HG03521 (cell line): ENCODE measurements at regions not wholly inside any gene's neighbourhood (a gene's known extent, or its start where the extent isn't known, plus 50 kb on each side); places are given as distances from the start of the nearest gene placed in this dataset.

Source experiments
- ATAC-seq: cut with Tn5 transposase; IDR thresholded peaks from one replicate; pipeline ENCODE4 v1.9.1; 2021; ENCODE audit warnings: mild to moderate bottlenecking, moderate library complexity; ENCODE audit not compliant: unreplicated experiment

DNA sequence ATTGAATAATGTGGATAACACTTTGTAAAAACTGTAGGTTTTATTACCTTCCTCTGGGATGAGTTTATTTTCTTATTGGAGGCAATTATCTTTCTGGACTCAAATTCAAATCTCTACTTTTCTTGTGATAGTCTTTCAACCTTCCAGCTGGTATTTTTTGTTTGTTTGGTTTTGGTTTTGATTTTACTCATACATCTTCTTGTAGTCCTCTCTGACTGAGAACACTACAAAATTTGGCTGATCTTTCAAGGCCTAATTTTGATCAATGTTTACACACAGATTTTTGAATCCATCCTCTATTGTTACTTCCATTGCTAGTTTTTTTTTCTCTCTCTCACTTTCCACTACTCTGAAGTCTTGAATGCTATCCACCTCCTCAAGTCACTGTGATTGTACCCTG lies 303.8 kb upstream of the NECTIN3 start:
- ATAC-seq: no peak

DNA sequence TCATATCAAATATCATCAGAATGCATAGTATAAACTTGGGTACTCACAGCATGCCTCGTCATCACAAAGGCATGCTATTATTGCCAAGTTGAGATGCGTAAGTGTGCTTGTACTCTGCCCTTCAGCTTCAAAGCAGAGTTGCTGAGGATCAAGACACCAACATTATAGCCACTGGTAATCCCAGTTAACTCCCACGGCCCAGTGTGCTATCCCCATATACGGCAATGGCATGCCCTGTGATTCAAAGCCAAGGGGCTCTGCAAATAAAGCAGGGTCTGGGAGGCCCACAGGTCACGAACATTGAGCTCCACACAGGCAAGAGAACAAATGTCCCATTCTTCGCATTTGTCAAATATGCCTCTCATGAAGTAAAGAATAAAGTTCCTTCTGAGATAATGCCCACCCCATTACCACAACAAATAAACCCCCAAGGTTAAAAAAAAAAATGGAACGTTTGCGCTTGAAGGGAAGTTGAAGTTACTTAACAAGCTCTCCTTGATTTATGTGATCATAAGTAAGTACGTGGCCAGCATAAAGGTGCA lies 298.1 kb upstream of the NECTIN3 start:
- ATAC-seq: no peak

DNA sequence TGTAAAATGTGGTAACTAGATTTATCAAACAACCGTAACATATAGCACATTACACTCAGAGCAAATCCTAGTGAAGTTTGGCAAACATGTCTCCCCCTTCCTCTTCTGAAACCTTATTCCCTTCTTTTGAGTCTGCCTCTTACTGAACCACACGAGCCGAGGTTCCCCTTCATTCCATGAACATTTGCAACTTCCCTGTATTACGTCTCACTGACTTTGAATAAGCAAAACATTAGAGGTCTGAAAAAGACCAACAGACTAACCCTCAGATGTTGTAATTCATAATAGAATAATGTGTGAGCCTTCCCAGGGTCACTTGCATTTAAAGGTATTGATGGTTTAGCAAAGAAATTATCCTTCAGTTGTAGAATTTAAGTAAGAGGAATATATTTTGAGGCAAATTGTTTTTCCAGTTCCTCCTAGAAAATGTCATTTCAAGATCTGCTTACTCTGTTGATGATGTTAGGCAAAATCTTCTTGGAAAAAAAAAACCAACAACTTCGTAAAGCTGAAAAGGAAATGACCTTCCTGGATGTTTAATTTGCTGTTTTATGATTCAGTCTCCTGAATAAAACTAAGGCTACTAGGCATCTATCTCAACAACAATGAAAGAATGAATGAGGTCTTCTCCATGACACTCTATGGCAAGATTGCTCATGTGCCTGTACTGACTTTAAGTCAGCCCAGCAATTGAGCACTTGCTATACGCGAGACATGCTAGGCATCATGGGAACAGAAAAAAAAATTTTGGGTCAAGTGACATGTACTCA lies 296.9 kb upstream of the NECTIN3 start:
- no peak for ATAC-seq

DNA sequence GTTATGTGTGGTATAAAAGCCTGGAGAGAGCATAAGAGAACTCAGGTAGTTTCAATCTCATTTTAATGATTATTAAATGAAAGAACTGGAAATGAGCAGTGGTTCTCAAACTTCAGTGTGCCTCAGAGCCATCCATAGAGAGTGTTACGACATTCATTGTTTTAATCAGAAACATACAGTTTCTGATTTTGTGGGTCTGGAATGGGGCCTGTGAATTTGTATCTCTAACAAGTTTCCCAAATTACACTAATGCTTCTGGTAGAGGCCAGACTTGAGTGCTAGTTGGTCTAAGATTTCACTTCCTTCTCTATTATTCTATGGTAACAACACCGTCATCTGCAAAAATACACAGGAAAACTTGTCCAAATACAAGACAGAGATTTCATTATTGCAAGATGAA lies 292.0 kb upstream of the NECTIN3 start:
- ATAC-seq: no peak

DNA sequence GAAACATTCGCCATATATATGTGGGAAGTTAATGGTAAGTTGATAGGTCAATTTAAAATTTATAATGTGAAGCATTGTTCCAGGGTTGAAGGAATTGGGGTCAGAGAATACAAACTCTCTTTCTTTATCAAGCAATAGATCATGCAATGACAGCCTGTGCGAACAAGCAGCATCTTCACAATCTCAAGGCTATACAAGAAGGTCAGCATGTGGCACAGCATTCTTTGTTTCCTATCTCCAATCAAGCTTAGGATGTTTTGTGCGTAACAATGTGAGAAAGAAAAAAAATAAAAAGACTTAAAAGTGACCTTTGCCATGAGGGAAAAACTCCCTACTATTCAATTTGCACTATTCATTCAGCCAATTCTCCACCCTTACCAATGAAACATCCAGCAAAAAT lies 288.1 kb upstream of the NECTIN3 start:
- ATAC-seq: no peak

DNA sequence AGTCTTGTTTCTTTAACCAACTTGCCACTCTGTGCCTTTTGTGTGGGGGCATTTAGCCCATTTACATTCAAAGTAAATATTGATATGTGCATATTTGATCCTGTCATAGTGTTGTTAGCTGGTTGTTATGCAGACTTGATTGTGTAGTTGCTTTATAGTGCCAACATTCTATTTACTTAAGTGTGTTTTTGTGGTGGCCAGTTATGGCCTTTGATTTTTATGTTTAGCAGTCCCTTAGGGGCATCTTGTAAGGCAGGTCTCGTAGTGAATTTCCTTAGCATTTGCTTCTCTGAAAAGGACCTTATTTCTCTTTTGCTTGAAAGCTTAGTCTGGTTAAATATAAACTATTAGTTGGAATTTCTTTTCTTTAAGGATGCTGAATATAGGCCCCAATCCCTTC lies 282.8 kb upstream of the NECTIN3 start:
- no peak for ATAC-seq

DNA sequence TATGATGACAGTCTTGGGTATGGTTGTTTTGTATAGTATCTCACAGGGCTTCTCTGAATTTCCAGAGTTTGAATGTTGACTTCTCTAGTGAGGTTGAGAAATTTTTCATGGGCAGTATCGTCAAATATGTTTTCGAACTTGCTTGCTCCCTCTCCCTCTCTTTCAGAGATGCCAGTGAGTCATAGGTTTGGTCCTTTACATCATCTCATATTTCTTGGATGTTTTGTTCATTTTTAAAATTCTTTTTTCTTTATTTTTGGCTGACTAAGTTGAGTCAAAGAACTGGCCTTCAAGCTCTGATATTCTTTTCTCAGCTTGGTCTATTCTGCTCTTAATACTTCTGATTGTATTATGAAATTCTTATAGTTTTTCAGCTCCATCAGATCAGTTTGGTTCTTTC lies 282.3 kb upstream of the NECTIN3 start:
- no peak for ATAC-seq

DNA sequence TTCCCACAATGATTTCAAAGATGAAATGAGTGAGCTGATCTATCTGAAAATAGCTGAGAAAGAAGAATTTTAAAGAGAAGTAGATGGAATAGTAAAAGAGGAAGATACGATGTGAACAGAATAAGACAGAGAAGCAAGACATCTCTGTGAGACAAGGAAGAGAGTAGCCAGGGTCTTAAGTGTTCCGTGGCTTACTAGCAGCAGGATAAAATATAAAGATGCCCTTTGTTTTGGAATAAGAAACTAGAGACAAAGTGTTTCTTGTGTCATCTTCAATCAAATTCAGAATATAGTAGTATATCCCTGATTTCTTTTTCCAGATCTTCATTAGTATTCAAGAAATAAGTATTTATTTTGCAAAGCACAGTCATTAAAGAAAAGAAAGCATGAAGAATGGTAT lies 281.0 kb upstream of the NECTIN3 start:
- ATAC-seq: no peak

DNA sequence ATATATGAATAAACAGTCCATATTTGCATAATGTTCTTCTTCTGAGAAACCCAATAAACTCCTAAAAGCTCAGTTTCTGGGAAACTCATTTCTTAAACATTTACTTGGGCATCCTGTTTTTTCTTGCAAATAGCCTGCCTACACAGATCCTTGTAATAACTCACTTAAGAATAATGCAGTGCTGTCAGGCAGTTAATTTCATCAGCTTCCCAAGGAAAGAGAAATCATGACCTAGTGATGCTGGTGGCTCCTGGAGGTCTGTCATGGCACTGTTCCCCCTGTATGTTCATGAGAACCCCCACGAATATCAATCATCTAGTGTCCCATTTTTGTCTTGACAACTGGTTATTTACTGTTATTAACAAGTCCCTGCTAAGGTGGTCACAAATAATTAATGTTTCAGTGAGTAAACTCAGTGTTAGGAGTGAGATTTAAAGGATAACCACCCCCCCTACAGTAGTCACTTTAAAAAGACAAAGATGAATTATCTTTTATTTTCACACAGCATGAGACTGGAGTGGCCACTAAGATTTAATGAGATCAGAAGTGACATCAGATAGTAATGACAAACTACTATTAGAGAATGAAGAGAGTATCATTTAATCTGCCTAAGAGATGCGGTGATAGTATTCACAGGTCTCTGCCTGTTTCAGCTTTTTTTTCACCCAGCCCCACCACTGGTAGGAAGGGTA lies 279.5 kb upstream of the NECTIN3 start:
- no peak for ATAC-seq

DNA sequence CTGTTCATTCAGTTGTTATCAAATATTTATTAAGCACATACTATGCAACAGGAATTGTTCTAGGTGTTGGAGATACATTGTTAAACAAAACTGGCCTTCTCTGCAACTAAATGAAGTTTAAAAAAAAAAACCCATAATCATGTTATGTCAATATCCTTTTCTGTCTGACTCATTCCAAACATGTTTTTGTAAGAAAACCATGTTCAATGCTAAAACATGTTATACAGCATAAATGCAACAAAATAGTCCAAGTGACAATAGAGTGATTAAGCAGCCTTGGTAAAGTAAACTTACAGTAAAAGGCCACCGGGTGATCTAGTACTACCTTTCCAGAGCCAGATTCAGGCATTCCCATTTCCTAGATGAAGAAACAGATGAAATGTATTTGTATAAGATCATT lies 278.0 kb upstream of the NECTIN3 start:
- ATAC-seq: no peak

DNA sequence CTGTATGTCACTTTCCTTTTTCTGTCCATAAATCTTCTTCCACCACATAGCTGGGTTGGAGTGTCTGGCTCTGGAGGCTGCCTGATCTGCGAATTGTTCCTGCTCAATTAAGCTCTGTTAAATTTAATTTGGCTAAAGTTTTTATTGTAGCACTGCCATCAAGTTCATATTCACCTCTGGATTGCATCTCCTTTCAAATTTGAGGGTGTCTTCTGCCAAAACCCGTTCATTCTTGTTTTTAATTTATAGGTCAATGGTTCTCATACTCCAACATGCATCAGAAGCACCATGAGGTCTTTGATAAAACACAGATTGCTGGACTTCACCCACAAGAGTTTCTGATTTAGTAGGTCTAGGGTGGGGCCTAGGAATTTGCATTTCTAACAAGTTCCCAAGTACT lies 276.5 kb upstream of the NECTIN3 start:
- no peak for ATAC-seq

DNA sequence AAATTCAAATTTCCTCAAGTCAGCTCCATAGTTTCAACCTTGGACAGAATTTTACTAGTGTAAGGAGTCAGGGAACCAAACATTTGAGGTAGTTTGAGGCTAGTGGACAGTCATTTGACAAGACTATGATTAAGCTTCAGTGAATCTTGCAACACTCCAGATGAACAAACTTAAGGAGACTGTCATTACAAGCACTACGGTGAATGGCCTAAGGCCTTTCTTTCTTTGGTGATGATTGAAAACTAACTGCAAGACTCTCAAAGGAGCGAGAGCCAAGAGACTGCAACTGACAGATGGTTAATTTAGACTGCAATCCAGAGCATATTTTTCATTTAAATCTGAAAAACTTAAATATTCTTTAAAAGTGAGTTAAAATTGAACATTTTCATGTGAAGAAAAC lies 272.3 kb upstream of the NECTIN3 start:
- no peak for ATAC-seq

DNA sequence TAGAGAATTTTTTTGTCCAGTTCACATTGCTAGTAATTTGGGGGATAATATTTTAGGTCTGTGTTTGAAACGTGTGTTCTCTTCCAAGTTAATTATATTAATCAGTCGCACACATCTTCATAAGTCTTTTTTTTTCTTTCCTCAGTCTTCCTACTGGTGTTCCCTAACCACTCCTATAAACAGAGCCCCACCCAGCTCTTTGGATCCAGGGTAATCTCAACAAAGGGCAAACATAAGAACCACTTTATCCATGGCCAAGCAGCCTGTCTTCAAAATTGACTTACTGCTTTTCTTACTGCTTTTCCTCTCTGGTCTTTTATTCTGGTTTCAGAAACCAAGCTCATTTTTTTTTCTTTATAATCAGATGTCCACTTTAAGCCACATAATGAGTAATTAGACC lies 266.8 kb upstream of the NECTIN3 start:
- ATAC-seq: no peak

DNA sequence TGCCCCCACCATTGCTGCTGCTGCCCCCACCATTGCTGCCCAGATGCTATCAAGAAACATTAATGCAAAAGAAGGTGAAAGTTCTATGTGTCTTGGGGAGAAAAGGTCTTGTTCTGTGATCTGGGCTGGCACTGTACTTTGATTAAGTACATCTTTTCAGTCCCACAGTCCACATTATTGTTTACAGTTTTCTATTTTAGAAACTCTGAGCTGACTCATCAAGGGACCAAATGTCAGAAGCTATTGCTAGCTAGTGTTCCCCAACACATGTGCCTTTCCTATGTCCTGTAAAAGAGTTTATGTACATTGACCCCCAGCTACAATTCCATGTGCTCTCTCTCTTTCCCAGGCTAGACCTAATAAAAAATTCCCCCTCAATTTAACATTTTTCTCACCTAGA lies 264.7 kb upstream of the NECTIN3 start:
- no peak for ATAC-seq

DNA sequence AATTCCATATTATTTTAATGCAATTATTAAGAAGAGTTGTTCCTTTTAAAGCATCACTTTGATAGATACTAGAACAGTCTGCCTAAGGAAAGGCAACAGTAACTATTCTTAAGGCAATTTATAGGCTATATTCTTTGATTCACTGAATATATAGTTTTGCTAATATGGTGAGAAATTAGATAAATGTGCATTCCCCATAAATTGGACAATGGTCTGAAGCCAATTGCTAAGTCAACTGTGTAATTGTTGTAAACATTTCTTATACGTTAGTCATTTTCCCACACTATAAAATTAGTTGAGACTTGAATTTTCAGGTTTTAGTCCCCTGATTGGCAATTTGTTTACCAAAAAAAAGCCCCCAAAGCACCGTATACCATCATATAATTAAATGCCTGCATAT lies 263.0 kb upstream of the NECTIN3 start:
- ATAC-seq: no peak

DNA sequence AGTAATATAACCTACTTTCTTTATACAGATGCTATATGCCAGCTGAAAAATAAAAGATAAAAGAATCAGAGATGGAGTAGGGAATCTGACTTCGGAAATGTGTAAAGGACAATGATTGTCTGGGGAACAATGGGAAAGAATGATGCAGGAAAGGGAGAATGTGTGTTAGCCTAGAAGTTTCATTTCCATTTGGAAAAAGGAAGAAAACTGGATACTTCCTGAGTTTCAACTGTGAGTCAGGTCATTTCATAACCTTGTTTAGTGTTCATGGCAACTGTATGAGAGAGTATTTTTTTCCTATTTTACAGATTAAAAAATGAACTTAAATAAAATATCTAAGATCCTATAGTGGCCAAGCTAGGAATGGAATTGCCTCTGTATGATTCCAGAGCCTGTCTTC lies 261.3 kb upstream of the NECTIN3 start:
- no peak for ATAC-seq

DNA sequence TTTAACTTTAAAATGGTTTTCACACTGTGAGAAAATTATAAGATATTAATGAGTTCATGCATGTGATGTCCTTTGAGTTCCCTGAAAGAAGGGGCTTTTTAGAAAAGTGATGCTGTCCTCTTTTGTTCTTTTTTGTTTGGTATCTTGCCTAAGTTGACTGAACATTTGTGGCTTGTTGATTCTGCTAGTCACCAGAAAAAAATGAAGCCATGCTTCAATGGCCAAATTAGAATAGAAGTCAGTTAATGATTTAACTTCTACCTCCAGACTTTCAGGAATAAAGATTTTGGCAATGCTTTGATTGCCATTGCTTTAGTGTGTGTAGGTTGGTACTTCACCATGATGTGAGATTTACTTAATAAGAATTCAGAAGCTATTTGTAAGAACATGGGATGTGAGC lies 260.6 kb upstream of the NECTIN3 start:
- no peak for ATAC-seq

DNA sequence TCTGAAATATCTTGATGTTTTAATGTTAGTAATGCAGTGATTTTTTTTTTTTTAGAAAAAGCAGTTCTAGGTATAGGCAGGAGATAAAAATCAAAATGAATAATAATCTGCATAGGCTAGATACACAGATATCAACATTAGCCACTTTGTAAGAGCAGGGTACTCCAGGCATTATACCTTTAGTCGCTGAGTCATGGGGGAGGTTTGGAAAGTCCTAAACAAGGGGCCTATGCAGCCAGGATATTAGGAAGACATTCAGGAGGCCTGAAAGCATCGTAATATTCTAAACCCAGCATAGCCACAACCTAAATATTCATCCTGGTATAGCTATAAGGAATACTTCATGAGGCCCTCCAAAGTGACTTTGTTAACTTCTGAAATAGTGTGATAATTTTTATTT lies 258.1 kb upstream of the NECTIN3 start:
- no peak for ATAC-seq

DNA sequence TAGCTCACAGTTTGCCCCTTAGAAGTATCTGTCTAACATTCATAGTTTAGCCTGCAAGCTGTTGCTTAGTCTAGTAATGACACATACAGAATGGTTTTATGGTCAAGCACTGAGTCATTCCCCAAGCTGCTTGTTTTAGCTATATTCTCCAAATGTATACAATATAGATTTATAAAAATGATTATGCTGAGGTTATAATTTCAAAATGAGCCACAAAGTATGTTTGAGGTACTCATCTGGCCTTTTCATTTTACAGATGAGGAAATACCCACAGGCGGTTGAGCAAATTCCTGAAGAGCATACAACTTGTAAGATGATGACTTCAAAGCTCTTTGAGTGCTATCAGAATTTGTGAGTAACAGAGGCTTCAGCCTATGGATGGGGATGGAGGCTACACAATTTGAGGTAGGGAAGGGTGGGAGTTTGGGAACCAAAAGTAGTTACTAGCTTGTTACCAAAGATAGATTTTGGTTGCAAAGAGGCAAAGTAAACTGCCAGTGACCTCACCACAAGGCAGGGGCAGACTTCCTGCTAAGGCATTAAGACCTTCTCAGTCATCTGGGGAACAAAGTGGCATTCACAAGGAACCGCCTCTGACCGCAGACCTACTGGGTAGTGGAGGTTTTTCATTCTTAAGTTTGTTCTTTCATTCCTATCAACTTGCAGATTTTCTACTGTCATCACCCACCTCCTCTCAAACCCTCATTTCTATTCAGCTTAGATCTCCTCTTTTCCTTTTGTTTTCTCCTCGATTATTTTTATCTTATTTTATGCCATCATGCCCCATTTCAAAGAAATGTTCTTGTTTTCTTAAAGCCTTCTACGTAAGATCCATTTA lies 257.2 kb upstream of the NECTIN3 start:
- peak; percentile 79 for ATAC-seq

DNA sequence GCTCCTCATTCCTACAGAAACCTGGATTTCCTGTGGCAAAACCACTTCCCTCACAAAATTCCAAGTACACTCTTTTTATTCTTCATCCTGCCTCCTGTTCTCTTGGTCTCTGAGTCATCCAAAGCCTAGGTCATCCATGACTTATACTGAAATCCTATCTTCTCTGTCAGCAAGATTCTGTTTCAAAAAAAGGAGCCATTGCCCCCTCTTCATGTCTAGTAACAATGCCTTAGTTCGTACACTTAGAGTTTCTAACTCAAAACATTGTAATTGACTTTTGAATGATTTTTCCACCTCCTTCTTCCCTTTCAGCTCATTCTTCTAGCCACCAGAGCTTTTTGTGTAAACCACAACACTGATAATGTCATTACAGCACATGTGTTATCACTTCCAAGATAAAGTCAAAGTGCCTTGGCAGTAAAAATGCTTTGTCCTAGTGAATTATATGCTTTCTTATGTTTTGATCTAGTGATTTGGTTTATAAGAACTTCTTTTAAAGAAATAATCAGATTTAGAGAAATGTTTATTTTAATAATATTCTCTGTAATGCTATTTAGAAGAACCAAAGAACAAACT lies 256.5 kb upstream of the NECTIN3 start:
- ATAC-seq: no peak

DNA sequence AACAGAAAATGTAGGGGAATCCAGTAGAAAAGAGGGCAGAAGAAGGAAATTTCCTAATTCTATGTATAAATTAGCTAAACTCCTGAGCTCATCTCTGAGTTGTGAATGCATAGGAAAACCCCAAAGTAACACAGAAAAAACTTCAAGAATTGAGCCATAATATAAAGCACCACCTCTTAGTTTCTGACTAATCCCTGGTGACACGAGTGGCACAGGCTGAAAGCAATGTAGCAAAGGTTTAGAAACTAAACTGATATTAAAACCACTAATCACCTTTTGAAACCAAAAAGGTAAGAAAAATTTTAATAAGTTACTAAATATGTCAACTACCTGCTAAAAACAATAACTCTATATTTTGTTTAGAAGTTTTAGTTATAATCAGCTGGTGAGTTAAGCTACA lies 255.6 kb upstream of the NECTIN3 start:
- ATAC-seq: no peak
